Gastrocnemius medialis (tissue), 4 donors: ENCODE measurements at regions not wholly inside any gene's neighbourhood (a gene's known extent, or its start where the extent isn't known, plus 50 kb on each side); places are given as distances from the start of the nearest gene placed in this dataset.

Experiments
- ATAC-seq, 2 donors: fragments of 150-250 bp; one replicate each; pipeline ENCODE4 v1.9.1; 2016
- DNase-seq, 2 donors: peaks; one replicate each; pipeline ENCODE4 v3.0.0-alpha.2; 2019
- H3K27ac ChIP-seq, 4 donors: fragments of 200-600 bp; sonication (generic); 1 replicate in 1 of 4; 2 replicates in 3 of 4; pipeline ENCODE4 v1.5.1; 2016 to 2018; ENCODE audit warnings: mild to moderate bottlenecking in 2 of 4, moderate library complexity in 1 of 4
- H3K27me3 ChIP-seq, 3 donors: fragments of 200-600 bp; sonication (generic) in 2 of 3; 1 replicate in 1 of 3; 2 replicates in 2 of 3; pipeline versions ENCODE4 v1.5.1 to v1.6.0; 2016 to 2019; ENCODE audit warnings: mild to moderate bottlenecking in 1 of 3, moderate library complexity in 1 of 3
- H3K36me3 ChIP-seq, 2 donors: fragments of 200-600 bp; sonication (generic) in 1 of 2; one replicate each; pipeline ENCODE4 v1.5.1; 2017 to 2018
- H3K4me1 ChIP-seq, 2 donors: fragments of 200-600 bp; sonication (generic) in 1 of 2; one replicate each; pipeline ENCODE4 v1.5.1; 2016 to 2017; ENCODE audit warnings: mild to moderate bottlenecking in 2 of 2
- H3K4me3 ChIP-seq, 4 donors: fragments of 200-600 bp; sonication (generic) in 3 of 4; 1 replicate in 1 of 4; 2 replicates in 3 of 4; pipeline ENCODE4 v1.5.1; 2016 to 2019; ENCODE audit warnings: mild to moderate bottlenecking in 2 of 4
- H3K9me3 ChIP-seq, 3 donors: fragments of 200-600 bp; sonication (generic) in 2 of 3; 1 replicate in 1 of 3; 2 replicates in 2 of 3; pipeline ENCODE4 v1.5.1; 2016 to 2019
- CTCF ChIP-seq, 5 experiments: fragments of 450-650 bp in 3 of 5; fragments of 200-600 bp in 2 of 5; sonication (generic) in 2 of 5; IDR thresholded peaks in 4 of 5; conservative IDR thresholded peaks in 1 of 5; 1 replicate in 4 of 5; 2 replicates in 1 of 5; pipeline ENCODE4 v1.5.1; 2016 to 2019; ENCODE audit warnings: antibody characterized with exemption in 5 of 5, mild to moderate bottlenecking in 3 of 5, moderate library complexity in 3 of 5
- POLR2A ChIP-seq, 2 donors: fragments of 450-650 bp; IDR thresholded peaks; one replicate each; pipeline ENCODE4 v1.6.1; 2017; ENCODE audit warnings: antibody characterized with exemption in 2 of 2, mild to moderate bottlenecking in 2 of 2, moderate library complexity in 2 of 2
- in situ Hi-C, 4 donors: fragments of 200-750 bp; cut with MboI; loops; one replicate each; pipeline versions ENCODE4 v1.15.0 to v1.8.0; 2017; ENCODE audit warnings: low sequenced_read_pairs in 4 of 4
- intact Hi-C: fragments of 100-400 bp; cut with DNase I; formaldehyde crosslinking; loops from one replicate; pipeline ENCODE4 v1.15.1; 2023; ENCODE audit warnings: low total_unique reads

GRCh38 chr16:86747761-86748160 is 169.4 kb downstream of the FOXL1 start:
- no peak for DNase-seq
- intact Hi-C loops = loop anchor here (10.0 kb wide), 1 partner anchor 47 kb away; no protein-coding TSS in a partner anchor
- Histone ChIP-seq H3K27ac (no peak overlapping the region), H3K4me1 (peaks cover 4 to 7% of the 10 kb centered on the region in 2 donors), H3K4me3 (no peak overlapping the region), H3K9me3 (no peaks in the 10 kb centered on the region), H3K36me3 (no peaks in the 10 kb centered on the region), H3K27me3 (no peaks in the 10 kb centered on the region)
- ATAC-seq = no peak
- in situ Hi-C loops = no loop called here
- no peak for TF ChIP-seq POLR2A (IDR thresholded peaks at IDR 0.05)
- no peak for TF ChIP-seq CTCF (IDR thresholded peaks at IDR 0.05 in 4 of 5, conservative IDR thresholded peaks at IDR 0.05 in 1 of 5)

GRCh38 chr16:86748652-86749051 is 170.3 kb downstream of the FOXL1 start:
- Histone ChIP-seq H3K9me3 (no peaks in the 10 kb centered on the region), H3K27ac (no peak overlapping the region), H3K36me3 (no peaks in the 10 kb centered on the region), H3K27me3 (no peaks in the 10 kb centered on the region), H3K4me1 (peaks cover 4 to 7% of the 10 kb centered on the region in 2 donors), H3K4me3 (no peak overlapping the region)
- no peak for TF ChIP-seq CTCF (IDR thresholded peaks at IDR 0.05 in 4 of 5, conservative IDR thresholded peaks at IDR 0.05 in 1 of 5)
- TF ChIP-seq POLR2A (IDR thresholded peaks at IDR 0.05) = no peak
- DNase-seq = no peak
- no peak for ATAC-seq
- in situ Hi-C loops = no loop called here
- intact Hi-C loops = loop anchor here (10.0 kb wide), 1 partner anchor 46 kb away; no protein-coding TSS in a partner anchor

DNA sequence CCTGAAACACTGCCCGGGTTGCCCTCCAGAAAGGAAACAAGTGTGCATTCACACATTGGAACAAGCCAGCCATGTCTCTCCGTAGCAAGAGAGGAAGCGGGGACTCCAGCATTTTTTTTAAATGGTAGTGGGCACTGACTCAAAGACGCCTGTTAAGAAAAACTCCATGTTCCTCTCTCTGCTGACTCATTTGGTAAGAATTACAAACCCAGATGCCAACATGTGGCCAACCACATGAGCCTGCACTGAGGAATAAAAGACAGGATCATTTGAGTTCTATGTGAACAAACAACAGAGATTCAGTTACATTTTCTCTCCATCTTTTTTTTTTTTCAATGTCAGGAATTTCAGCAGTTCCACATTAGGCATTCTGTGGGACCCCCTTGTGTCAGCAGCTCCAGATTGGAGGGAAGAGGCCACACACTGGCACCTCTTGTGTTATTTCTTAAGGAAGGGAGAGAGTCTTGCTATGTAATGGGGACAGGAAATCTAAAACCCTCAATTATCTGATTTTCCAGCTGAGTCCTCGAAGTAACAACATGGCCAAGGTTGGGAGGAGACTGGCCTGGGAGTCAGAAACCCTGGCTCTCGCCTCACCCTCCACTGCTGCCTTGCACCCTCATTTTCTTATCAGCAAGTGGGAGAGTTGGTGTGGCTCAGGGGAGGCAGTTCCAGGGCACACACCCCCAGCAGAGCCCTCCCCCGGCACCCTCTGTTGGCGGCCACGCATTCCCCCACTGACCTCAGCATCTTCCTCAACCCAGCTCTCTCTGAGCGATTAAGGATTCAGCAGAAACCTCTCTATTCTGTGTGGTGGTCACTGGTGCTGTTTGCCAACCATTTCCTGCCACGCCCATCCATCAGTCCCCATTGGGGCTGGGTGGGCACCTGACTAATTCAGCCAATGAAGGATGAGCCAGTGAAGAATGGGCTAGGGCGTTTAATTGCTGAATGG is 173.0 kb downstream of the FOXL1 start:
- Histone ChIP-seq H3K4me1 (peaks cover 4 to 7% of the 10 kb centered on the region in 2 donors), H3K36me3 (no peaks in the 10 kb centered on the region), H3K9me3 (no peaks in the 10 kb centered on the region), H3K27me3 (no peaks in the 10 kb centered on the region), H3K27ac (peak overlapping the region in 2 of 4 donors; percentile 13 to 39), H3K4me3 (no peak overlapping the region)
- TF ChIP-seq CTCF (IDR thresholded peaks at IDR 0.05 in 4 of 5, conservative IDR thresholded peaks at IDR 0.05 in 1 of 5) = no peak
- DNase-seq (no peak), ATAC-seq (peak; percentile 53 to 85)
- intact Hi-C loops = no loop called here
- in situ Hi-C loops = loop anchor here in 3 of 4 donors (10.0 to 25.0 kb wide), 2 partner anchors 164 to 167 kb away; partner anchors contain the start of gene FOXL1 (in 2 of the 3)

GRCh38 chr16:86752582-86753175 is 174.3 kb downstream of the FOXL1 start:
- Histone ChIP-seq H3K36me3 (no peaks in the 10 kb centered on the region), H3K27ac (no peak overlapping the region), H3K27me3 (peaks cover 0 to 10% (median 0%) of the 10 kb centered on the region in 3 donors), H3K9me3 (no peaks in the 10 kb centered on the region), H3K4me3 (no peak overlapping the region), H3K4me1 (peaks cover 4 to 7% of the 10 kb centered on the region in 2 donors)
- DNase-seq (no peak), ATAC-seq (no peak)
- TF ChIP-seq POLR2A (IDR thresholded peaks at IDR 0.05) = no peak
- no peak for TF ChIP-seq CTCF (IDR thresholded peaks at IDR 0.05 in 4 of 5, conservative IDR thresholded peaks at IDR 0.05 in 1 of 5)
- in situ Hi-C loops (loop anchor here in 3 of 4 donors (10.0 to 25.0 kb wide), 2 partner anchors 165 to 168 kb away; partner anchors contain the start of gene FOXL1 (in 2 of the 3)), intact Hi-C loops (no loop called here)
